NCI-H1092 (cell line): ENCODE measurements at regions not wholly inside any gene's neighbourhood (a gene's known extent, or its start where the extent isn't known, plus 50 kb on each side); places are given as distances from the start of the nearest gene placed in this dataset.

Experiments
- DNase-seq: peaks from one replicate; lab custom pipeline; 2025; lab: John Stamatoyannopoulos, UW

- DNase-seq, result no peak
Measured at GRCh38 chr16:55042556-55043432, 112.1 kb downstream of the IRX5 start.

GRCh38 chr16:55043499-55043898, 112.8 kb downstream of the IRX5 start:
- no peak for DNase-seq

- DNase-seq, result no peak
Measured at GRCh38 chr16:55044201-55044975, 113.7 kb downstream of the IRX5 start.

- DNase-seq, result no peak
Measured at GRCh38 chr16:55045329-55045728, 114.7 kb downstream of the IRX5 start.

- DNase-seq, result no peak
Measured at GRCh38 chr16:55045756-55046460, 115.2 kb downstream of the IRX5 start.

GRCh38 chr16:55046513-55046912, 115.8 kb downstream of the IRX5 start:
- DNase-seq, result no peak

GRCh38 chr16:55046916-55047315, 116.3 kb downstream of the IRX5 start:
- DNase-seq, result no peak

- DNase-seq, result no peak
Measured at GRCh38 chr16:55047331-55047730, 116.7 kb downstream of the IRX5 start.

- DNase-seq, result no peak
Measured at GRCh38 chr16:55047903-55048497, 117.3 kb downstream of the IRX5 start.

GRCh38 chr16:55048745-55049144, 118.1 kb downstream of the IRX5 start:
- DNase-seq, result no peak

GRCh38 chr16:55051571-55052347, 121.1 kb downstream of the IRX5 start:
- DNase-seq, result no peak

- DNase-seq, result no peak
Measured at GRCh38 chr16:55052348-55052734, 121.7 kb downstream of the IRX5 start.

GRCh38 chr16:55052741-55053415, 122.2 kb downstream of the IRX5 start:
- no peak for DNase-seq

GRCh38 chr16:55055262-55055661, 124.6 kb downstream of the IRX5 start:
- DNase-seq, result no peak

- peak; percentile 40 for DNase-seq
Measured at GRCh38 chr16:55056585-55057401, 126.1 kb downstream of the IRX5 start.

- no peak for DNase-seq
Measured at GRCh38 chr16:55057866-55058265, 127.2 kb downstream of the IRX5 start.

- no peak for DNase-seq
Measured at GRCh38 chr16:55058576-55058975, 127.9 kb downstream of the IRX5 start.

- no peak for DNase-seq
Measured at GRCh38 chr16:55059146-55059545, 128.5 kb downstream of the IRX5 start.

GRCh38 chr16:55061126-55061525, 130.5 kb downstream of the IRX5 start:
- DNase-seq, result no peak

- no peak for DNase-seq
Measured at GRCh38 chr16:55062442-55062841, 131.8 kb downstream of the IRX5 start.
